A673 (cell line): ENCODE measurements at regions not wholly inside any gene's neighbourhood (a gene's known extent, or its start where the extent isn't known, plus 50 kb on each side); places are given as distances from the start of the nearest gene placed in this dataset.

Source experiments
- CTCF ChIP-seq: fragments of 300-800, 200-600 bp; sonication (generic); conservative IDR thresholded peaks from 2 replicates; pipeline ENCODE4 v1.5.1; 2017; ENCODE audit warnings: low read depth, mild to moderate bottlenecking, antibody characterized with exemption, low read length, moderate library complexity, mixed read lengths
- EZH2 ChIP-seq: fragments of 200-600 bp; sonication (generic); IDR thresholded peaks from 2 replicates; pipeline ENCODE4 v1.6.1; 2017; ENCODE audit warnings: borderline replicate concordance, low read depth, mild to moderate bottlenecking, mixed read lengths, antibody characterized with exemption, low read length; ENCODE audit not compliant: poor library complexity, severe bottlenecking

GRCh38 chr10:7487528-7487927 is 76.7 kb upstream of the SFMBT2 start:
- no peak for TF ChIP-seq CTCF
- no peak for TF ChIP-seq EZH2
